ENCODE measurements at regions not wholly inside any gene's neighbourhood (a gene's known extent, or its start where the extent isn't known, plus 50 kb on each side); places are given as distances from the start of the nearest gene placed in this dataset.

DNA sequence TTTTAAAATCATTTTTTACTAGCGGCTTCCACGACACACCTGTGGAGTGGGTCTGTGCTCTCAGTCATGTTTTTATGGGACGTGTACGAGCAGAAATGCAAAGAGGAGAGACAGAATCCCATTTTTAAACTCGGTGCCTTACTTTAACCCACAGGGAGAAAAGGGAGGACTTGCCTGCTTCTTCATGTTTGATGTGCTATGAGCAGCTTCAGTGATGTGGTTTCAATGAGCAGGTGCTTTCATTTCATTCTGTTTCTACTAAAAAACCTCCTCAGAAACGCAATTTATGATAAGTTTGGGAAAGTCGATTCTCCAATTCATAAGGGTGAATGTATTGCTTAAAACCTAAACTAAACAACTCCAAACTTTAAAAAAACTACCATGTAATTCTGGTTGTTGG lies 537.2 kb downstream of the GATA3 start:
- FAIRE-seq (no peak), DNase-seq (no peak)
- H3K9me3 ChIP-seq (ENCODE audit: control insufficient read depth in 2 of 3, insufficient read depth in 1 of 3, low read length in 3 of 3), result no peaks in the 10 kb centered on the region
- H3K36me3 ChIP-seq (ENCODE audit: control insufficient read depth in 2 of 3, insufficient read depth in 3 of 3, low read length in 3 of 3), result no peaks in the 10 kb centered on the region
- no peak overlapping the region for H3K9ac ChIP-seq (ENCODE audit: low read length in 3 of 3)
- H3K27ac ChIP-seq (ENCODE audit: low read depth in 2 of 2, low read length in 2 of 2), result no peak overlapping the region
- no peaks in the 10 kb centered on the region for H3K4me1 ChIP-seq (ENCODE audit: control insufficient read depth in 2 of 3, insufficient read depth in 2 of 3, low read depth in 1 of 3, low read length in 3 of 3)
- no peaks in the 10 kb centered on the region for H3K27me3 ChIP-seq (ENCODE audit: control insufficient read depth, insufficient read depth, low read length)
- intact Hi-C loops (cut with DNase I), result no loop called here
- TF ChIP-seq, protein P1, sequence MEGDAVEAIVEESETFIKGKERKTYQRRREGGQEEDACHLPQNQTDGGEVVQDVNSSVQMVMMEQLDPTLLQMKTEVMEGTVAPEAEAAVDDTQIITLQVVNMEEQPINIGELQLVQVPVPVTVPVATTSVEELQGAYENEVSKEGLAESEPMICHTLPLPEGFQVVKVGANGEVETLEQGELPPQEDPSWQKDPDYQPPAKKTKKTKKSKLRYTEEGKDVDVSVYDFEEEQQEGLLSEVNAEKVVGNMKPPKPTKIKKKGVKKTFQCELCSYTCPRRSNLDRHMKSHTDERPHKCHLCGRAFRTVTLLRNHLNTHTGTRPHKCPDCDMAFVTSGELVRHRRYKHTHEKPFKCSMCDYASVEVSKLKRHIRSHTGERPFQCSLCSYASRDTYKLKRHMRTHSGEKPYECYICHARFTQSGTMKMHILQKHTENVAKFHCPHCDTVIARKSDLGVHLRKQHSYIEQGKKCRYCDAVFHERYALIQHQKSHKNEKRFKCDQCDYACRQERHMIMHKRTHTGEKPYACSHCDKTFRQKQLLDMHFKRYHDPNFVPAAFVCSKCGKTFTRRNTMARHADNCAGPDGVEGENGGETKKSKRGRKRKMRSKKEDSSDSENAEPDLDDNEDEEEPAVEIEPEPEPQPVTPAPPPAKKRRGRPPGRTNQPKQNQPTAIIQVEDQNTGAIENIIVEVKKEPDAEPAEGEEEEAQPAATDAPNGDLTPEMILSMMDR (IDR thresholded peaks at IDR 0.05; ENCODE audit: borderline replicate concordance, extremely low read depth, insufficient read depth), result no peak
- no peak overlapping the region for H3K4me3 ChIP-seq (ENCODE audit: low read length in 3 of 3)

DNA sequence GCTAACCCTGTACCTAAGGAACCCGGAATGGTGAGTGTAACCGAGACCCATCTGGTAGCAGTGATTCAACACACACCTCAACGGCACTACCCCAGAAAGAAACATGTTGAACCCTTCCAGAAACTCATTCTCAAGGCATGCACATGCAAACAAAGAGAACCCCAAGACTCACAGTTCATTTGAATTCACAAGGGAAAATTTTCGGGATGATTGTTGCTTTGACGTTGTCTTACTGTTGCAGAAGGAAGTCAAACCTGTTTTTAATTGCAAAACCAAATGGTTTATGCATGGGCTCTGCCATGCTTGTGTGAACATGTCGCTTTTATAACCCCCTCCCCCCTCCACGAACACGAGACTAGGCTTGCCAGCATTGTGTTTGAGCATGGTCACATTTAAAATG lies 539.7 kb downstream of the GATA3 start:
- H3K4me1 ChIP-seq (ENCODE audit: control insufficient read depth in 2 of 3, insufficient read depth in 2 of 3, low read depth in 1 of 3, low read length in 3 of 3), result no peaks in the 10 kb centered on the region
- TF ChIP-seq, protein P1 (IDR thresholded peaks at IDR 0.05; ENCODE audit: borderline replicate concordance, extremely low read depth, insufficient read depth), result no peak
- intact Hi-C loops (cut with DNase I), result no loop called here
- DNase-seq, result peak in 2 of 5 donors; percentile 58 to 60
- H3K27me3 ChIP-seq (ENCODE audit: control insufficient read depth, insufficient read depth, low read length), result no peaks in the 10 kb centered on the region
- H3K36me3 ChIP-seq (ENCODE audit: control insufficient read depth in 2 of 3, insufficient read depth in 3 of 3, low read length in 3 of 3), result no peaks in the 10 kb centered on the region
- H3K27ac ChIP-seq (ENCODE audit: low read depth in 2 of 2, low read length in 2 of 2), result no peak overlapping the region
- no peak for FAIRE-seq
- H3K9ac ChIP-seq (ENCODE audit: low read length in 3 of 3), result no peak overlapping the region
- H3K4me3 ChIP-seq (ENCODE audit: low read length in 3 of 3), result no peak overlapping the region
- no peaks in the 10 kb centered on the region for H3K9me3 ChIP-seq (ENCODE audit: control insufficient read depth in 2 of 3, insufficient read depth in 1 of 3, low read length in 3 of 3)

- H3K27ac ChIP-seq (ENCODE audit: low read depth in 2 of 2, low read length in 2 of 2), result no peak overlapping the region
- H3K4me1 ChIP-seq (ENCODE audit: control insufficient read depth in 2 of 3, insufficient read depth in 2 of 3, low read depth in 1 of 3, low read length in 3 of 3), result no peaks in the 10 kb centered on the region
- H3K9me3 ChIP-seq (ENCODE audit: control insufficient read depth in 2 of 3, insufficient read depth in 1 of 3, low read length in 3 of 3), result no peaks in the 10 kb centered on the region
- TF ChIP-seq, protein P1 (IDR thresholded peaks at IDR 0.05; ENCODE audit: borderline replicate concordance, extremely low read depth, insufficient read depth), result no peak
- DNase-seq, result no peak
- H3K9ac ChIP-seq (ENCODE audit: low read length in 3 of 3), result no peak overlapping the region
- FAIRE-seq, result no peak
- no peak overlapping the region for H3K4me3 ChIP-seq (ENCODE audit: low read length in 3 of 3)
- H3K36me3 ChIP-seq (ENCODE audit: control insufficient read depth in 2 of 3, insufficient read depth in 3 of 3, low read length in 3 of 3), result no peaks in the 10 kb centered on the region
- no peaks in the 10 kb centered on the region for H3K27me3 ChIP-seq (ENCODE audit: control insufficient read depth, insufficient read depth, low read length)
- intact Hi-C loops (cut with DNase I), result no loop called here
Observed at GRCh38 chr10:8594711-8595110, 540.2 kb downstream of the GATA3 start.

- FAIRE-seq (no peak), DNase-seq (no peak)
- H3K4me1 ChIP-seq (ENCODE audit: control insufficient read depth in 2 of 3, insufficient read depth in 2 of 3, low read depth in 1 of 3, low read length in 3 of 3), result no peaks in the 10 kb centered on the region
- intact Hi-C loops (cut with DNase I), result no loop called here
- H3K9me3 ChIP-seq (ENCODE audit: control insufficient read depth in 2 of 3, insufficient read depth in 1 of 3, low read length in 3 of 3), result no peaks in the 10 kb centered on the region
- no peak overlapping the region for H3K9ac ChIP-seq (ENCODE audit: low read length in 3 of 3)
- H3K4me3 ChIP-seq (ENCODE audit: low read length in 3 of 3), result no peak overlapping the region
- TF ChIP-seq, protein P1 (IDR thresholded peaks at IDR 0.05; ENCODE audit: borderline replicate concordance, extremely low read depth, insufficient read depth), result no peak
- no peak overlapping the region for H3K27ac ChIP-seq (ENCODE audit: low read depth in 2 of 2, low read length in 2 of 2)
- H3K27me3 ChIP-seq (ENCODE audit: control insufficient read depth, insufficient read depth, low read length), result no peaks in the 10 kb centered on the region
- H3K36me3 ChIP-seq (ENCODE audit: control insufficient read depth in 2 of 3, insufficient read depth in 3 of 3, low read length in 3 of 3), result no peaks in the 10 kb centered on the region
Observed at GRCh38 chr10:8595140-8595539, 540.7 kb downstream of the GATA3 start.

Data from kidney (tissue), 13 donors.